ENCODE measurements at regions not wholly inside any gene's neighbourhood (a gene's known extent, or its start where the extent isn't known, plus 50 kb on each side); places are given as distances from the start of the nearest gene placed in this dataset.

DNA sequence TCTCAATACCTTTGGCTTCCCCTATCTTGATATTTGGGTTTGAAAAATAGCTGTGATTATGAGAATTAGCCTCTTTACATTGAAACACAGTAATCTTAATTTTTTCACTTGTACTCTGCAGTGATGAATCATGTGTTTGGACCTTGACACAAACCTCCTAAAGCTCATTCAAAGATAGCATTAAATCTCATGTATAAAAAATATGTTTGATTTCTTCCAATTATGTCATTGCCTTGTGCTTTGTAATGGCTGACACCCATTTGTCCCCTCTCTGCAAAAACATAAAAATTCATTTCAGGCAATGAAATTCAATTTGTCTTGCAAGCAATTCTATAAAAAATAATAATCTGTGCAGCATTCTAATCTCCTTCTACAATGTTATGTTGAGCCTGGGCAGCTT, 422.4 kb upstream of the BOD1L1 start:
- DNase-seq (ENCODE audit: low read depth in 2 of 2), result no peak
- no peak overlapping the region for H3K4me3 ChIP-seq (replicated peaks in 1 of 2; ENCODE audit: low read depth in 2 of 2, low read length in 2 of 2)
- TF ChIP-seq, protein P1, sequence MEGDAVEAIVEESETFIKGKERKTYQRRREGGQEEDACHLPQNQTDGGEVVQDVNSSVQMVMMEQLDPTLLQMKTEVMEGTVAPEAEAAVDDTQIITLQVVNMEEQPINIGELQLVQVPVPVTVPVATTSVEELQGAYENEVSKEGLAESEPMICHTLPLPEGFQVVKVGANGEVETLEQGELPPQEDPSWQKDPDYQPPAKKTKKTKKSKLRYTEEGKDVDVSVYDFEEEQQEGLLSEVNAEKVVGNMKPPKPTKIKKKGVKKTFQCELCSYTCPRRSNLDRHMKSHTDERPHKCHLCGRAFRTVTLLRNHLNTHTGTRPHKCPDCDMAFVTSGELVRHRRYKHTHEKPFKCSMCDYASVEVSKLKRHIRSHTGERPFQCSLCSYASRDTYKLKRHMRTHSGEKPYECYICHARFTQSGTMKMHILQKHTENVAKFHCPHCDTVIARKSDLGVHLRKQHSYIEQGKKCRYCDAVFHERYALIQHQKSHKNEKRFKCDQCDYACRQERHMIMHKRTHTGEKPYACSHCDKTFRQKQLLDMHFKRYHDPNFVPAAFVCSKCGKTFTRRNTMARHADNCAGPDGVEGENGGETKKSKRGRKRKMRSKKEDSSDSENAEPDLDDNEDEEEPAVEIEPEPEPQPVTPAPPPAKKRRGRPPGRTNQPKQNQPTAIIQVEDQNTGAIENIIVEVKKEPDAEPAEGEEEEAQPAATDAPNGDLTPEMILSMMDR (IDR thresholded peaks at IDR 0.05; ENCODE audit: low read depth, low read length), result no peak

DNA sequence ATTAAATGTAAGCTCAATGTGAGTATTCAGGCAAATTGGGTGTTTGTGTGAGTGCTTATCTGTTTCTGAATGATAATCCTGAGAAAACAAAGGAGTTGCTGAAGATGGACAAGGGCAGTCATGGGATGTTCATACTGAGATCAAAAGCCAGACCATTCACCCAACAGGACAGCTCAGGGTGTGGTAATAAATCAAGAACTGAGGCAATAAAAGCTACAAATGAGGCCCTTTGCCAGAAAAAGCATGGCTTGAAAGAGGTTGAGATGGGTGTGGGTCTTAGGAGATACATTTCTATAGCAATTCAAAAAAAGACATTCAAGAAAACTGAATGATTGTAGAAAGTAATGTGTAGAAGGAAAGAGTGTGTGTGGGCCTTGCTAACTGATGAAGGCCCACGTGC, 425.8 kb upstream of the BOD1L1 start:
- TF ChIP-seq, protein P1 (IDR thresholded peaks at IDR 0.05; ENCODE audit: low read depth, low read length), result no peak
- DNase-seq (ENCODE audit: low read depth in 2 of 2), result no peak
- no peak overlapping the region for H3K4me3 ChIP-seq (replicated peaks in 1 of 2; ENCODE audit: low read depth in 2 of 2, low read length in 2 of 2)

DNA sequence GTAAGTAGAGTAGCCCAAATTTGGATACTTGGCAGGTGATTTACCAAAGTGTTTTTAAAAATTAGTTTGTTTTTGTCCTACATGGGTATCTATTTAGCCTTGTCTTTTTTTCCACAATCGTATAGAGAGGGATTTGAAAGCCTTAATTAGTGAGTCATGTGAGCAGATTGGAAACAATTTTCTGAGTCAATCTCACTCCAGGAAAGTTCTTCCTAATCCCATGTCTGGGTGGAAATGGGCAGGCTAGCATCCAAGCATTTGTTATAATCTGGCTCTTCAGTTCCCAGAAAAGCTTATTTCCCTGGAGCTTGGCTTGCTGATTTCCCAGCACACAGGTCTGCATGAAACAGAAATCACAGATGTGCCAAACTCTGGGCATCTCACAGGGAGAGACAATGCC, 426.9 kb upstream of the BOD1L1 start:
- TF ChIP-seq, protein P1 (IDR thresholded peaks at IDR 0.05; ENCODE audit: low read depth, low read length), result no peak
- DNase-seq (ENCODE audit: low read depth in 2 of 2), result peak in 1 of 2 donors; percentile 10
- H3K4me3 ChIP-seq (replicated peaks in 1 of 2; ENCODE audit: low read depth in 2 of 2, low read length in 2 of 2), result no peak overlapping the region

DNA sequence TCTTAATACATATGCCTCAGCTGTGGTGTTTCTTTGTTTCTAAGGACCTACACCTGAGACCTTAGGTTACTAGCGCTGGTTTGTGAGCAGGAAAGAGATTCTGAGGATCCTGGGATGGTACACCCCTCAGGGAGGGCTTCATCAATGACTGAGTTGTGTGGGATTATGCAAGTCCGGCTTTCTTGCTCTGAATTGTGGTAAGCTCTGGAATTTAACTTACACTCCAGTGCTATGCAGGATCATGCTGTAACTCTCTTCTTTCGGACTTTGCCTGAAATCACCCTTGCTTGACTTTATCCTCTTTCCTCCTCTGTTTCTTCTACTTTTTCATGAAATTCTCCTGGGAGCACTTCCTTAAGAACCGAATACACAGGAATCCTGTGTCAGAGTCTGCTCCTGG, 431.5 kb upstream of the BOD1L1 start:
- peak in 1 of 2 donors; percentile 31 for DNase-seq (ENCODE audit: low read depth in 2 of 2)
- TF ChIP-seq, protein P1 (IDR thresholded peaks at IDR 0.05; ENCODE audit: low read depth, low read length), result no peak

DNA sequence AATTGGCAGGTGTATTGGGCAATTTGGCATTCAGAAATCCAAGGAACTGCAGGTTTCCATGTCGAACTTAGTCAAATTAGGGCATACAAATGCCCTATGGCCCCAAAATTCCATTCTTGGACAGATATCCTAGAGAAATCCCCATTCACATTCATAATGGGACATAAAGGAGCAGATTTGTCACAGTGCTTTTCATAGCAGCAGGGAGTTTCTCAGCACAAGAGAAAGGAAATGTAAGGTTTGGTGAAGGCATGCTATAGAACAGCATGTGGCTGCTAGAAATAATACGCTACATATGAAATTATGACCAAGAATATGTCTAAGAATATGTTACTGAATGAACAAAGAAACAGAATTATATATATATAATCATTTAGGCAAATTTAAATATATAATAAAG, 437.5 kb upstream of the BOD1L1 start:
- no peak overlapping the region for H3K4me3 ChIP-seq (replicated peaks in 1 of 2; ENCODE audit: low read depth in 2 of 2, low read length in 2 of 2)
- TF ChIP-seq, protein P1 (IDR thresholded peaks at IDR 0.05; ENCODE audit: low read depth, low read length), result no peak
- no peak for DNase-seq (ENCODE audit: low read depth in 2 of 2)

More for the DNA sequence above, 431.5 kb upstream of the BOD1L1 start:
- no peak overlapping the region for H3K4me3 ChIP-seq (replicated peaks in 1 of 2; ENCODE audit: low read depth in 2 of 2, low read length in 2 of 2)

DNA sequence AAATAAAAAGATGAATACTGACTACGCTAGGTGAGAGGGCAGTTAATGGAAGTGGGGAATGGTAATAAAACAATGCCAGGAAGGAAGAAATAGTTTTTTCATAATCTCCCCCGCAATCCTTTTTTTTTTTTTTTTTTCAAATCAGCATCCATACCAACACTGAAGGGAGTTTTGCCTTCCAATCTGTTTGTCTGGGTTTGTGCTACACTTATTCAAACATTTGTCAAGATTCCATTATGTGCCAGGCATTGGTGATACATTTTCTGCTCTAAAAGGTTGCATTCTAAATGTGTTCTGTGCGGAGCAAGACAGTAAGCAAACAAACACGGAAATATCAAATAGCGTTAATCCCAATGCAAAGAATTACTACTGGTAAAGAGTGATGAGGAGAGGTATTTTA, 437.9 kb upstream of the BOD1L1 start:
- DNase-seq (ENCODE audit: low read depth in 2 of 2), result no peak
- no peak overlapping the region for H3K4me3 ChIP-seq (replicated peaks in 1 of 2; ENCODE audit: low read depth in 2 of 2, low read length in 2 of 2)
- TF ChIP-seq, protein P1 (IDR thresholded peaks at IDR 0.05; ENCODE audit: low read depth, low read length), result no peak

DNA sequence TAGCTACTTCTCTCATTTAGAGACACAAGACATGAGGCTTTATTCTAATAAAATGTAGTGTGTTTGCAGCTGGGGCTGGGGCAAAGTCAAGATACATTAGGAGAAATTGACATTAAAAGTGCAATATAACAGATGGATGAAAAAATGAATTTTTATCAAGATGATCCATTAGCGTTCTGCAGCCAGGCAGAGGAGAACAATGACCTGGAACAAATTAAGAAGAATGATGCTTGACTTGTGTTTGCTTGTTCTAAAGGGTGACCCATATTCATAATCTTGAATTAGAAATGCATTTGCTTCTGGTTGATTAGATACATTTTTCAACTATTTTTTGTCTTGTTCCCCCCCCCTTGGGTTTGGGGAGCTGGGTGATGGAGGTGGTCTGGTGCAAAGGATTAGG, 439.5 kb upstream of the BOD1L1 start:
- DNase-seq (ENCODE audit: low read depth in 2 of 2), result no peak
- TF ChIP-seq, protein P1 (IDR thresholded peaks at IDR 0.05; ENCODE audit: low read depth, low read length), result no peak
- H3K4me3 ChIP-seq (replicated peaks in 1 of 2; ENCODE audit: low read depth in 2 of 2, low read length in 2 of 2), result no peak overlapping the region

All from cardiac fibroblast (primary cell).